ENCODE measurements at regions not wholly inside any gene's neighbourhood (a gene's known extent, or its start where the extent isn't known, plus 50 kb on each side); places are given as distances from the start of the nearest gene placed in this dataset.

- no peak for TF ChIP-seq CTCF (IDR thresholded peaks at IDR 0.05)
- no peak overlapping the region for H3K4me3 Mint-ChIP-seq
- H3K9me3 Mint-ChIP-seq: peaks cover 83% of the 10 kb centered on the region
- H3K27me3 Mint-ChIP-seq (ENCODE audit: insufficient read depth): peaks cover 3% of the 10 kb centered on the region
- H3K4me1 Mint-ChIP-seq (ENCODE audit: low read depth): no peaks in the 10 kb centered on the region
- H3K27ac Mint-ChIP-seq: no peak overlapping the region
- no peaks in the 10 kb centered on the region for H3K36me3 Mint-ChIP-seq (ENCODE audit: low read depth)
- no peak for DNase-seq
Observed at GRCh38 chr16:48852458-48852857, 242.5 kb upstream of the N4BP1 start.

- Mint-ChIP-seq H3K36me3 (ENCODE audit: low read depth) (no peaks in the 10 kb centered on the region), H3K4me1 (ENCODE audit: low read depth) (no peaks in the 10 kb centered on the region), H3K4me3 (no peak overlapping the region), H3K9me3 (peaks cover 72% of the 10 kb centered on the region), H3K27ac (no peak overlapping the region), H3K27me3 (ENCODE audit: insufficient read depth) (peaks cover 3% of the 10 kb centered on the region)
- no peak for TF ChIP-seq CTCF (IDR thresholded peaks at IDR 0.05)
- no peak for DNase-seq
Observed at GRCh38 chr16:48850097-48850770, 240.3 kb upstream of the N4BP1 start.

GRCh38 chr16:48846277-48846676 is 236.3 kb upstream of the N4BP1 start:
- DNase-seq: no peak
- no peaks in the 10 kb centered on the region for H3K4me1 Mint-ChIP-seq (ENCODE audit: low read depth)
- no peaks in the 10 kb centered on the region for H3K36me3 Mint-ChIP-seq (ENCODE audit: low read depth)
- no peak for TF ChIP-seq CTCF (IDR thresholded peaks at IDR 0.05)
- H3K4me3 Mint-ChIP-seq: no peak overlapping the region
- H3K9me3 Mint-ChIP-seq: peaks cover 67% of the 10 kb centered on the region
- H3K27ac Mint-ChIP-seq: no peak overlapping the region
- no peaks in the 10 kb centered on the region; the same call in 1 of the 2 replicates for H3K27me3 Mint-ChIP-seq (ENCODE audit: insufficient read depth)

- H3K4me1 Mint-ChIP-seq (ENCODE audit: low read depth): no peaks in the 10 kb centered on the region
- H3K4me3 Mint-ChIP-seq: no peak overlapping the region
- H3K27ac Mint-ChIP-seq: no peak overlapping the region
- H3K9me3 Mint-ChIP-seq: peaks cover 61% of the 10 kb centered on the region
- no peak for TF ChIP-seq CTCF (IDR thresholded peaks at IDR 0.05)
- H3K36me3 Mint-ChIP-seq (ENCODE audit: low read depth): no peaks in the 10 kb centered on the region
- no peaks in the 10 kb centered on the region; the same call in 1 of the 2 replicates for H3K27me3 Mint-ChIP-seq (ENCODE audit: insufficient read depth)
- DNase-seq: no peak
Observed at GRCh38 chr16:48845261-48845660, 235.3 kb upstream of the N4BP1 start.

- no peak for TF ChIP-seq CTCF (IDR thresholded peaks at IDR 0.05)
- Mint-ChIP-seq H3K4me3 (no peak overlapping the region), H3K36me3 (ENCODE audit: low read depth) (peaks cover 10% of the 10 kb centered on the region; the same call in 1 of the 2 replicates), H3K9me3 (peaks cover 48% of the 10 kb centered on the region), H3K27me3 (ENCODE audit: insufficient read depth) (no peaks in the 10 kb centered on the region; the same call in 1 of the 2 replicates), H3K27ac (no peak overlapping the region), H3K4me1 (ENCODE audit: low read depth) (no peaks in the 10 kb centered on the region)
- no peak for DNase-seq
Observed at GRCh38 chr16:48838349-48838748, 228.4 kb upstream of the N4BP1 start.
